Prostate gland (tissue), 2 donors: ENCODE measurements at regions not wholly inside any gene's neighbourhood (a gene's known extent, or its start where the extent isn't known, plus 50 kb on each side); places are given as distances from the start of the nearest gene placed in this dataset.

ENCODE experiments used
- CTCF ChIP-seq, 4 experiments: fragments of 200-600 bp in 2 of 4; fragments of 450-650 bp in 2 of 4; sonication (generic) in 2 of 4; IDR thresholded peaks; 1 replicate in 3 of 4; 2 replicates in 1 of 4; pipeline ENCODE4 v1.5.1; 2016 to 2019; ENCODE audit warnings: antibody characterized with exemption in 4 of 4, mild to moderate bottlenecking in 2 of 4, moderate library complexity in 2 of 4
- POLR2A ChIP-seq: fragments of 450-650 bp; IDR thresholded peaks from one replicate; pipeline ENCODE4 v1.6.1; 2016; ENCODE audit warnings: antibody characterized with exemption, mild to moderate bottlenecking
- POLR2AphosphoS5 ChIP-seq: sonication (generic); formaldehyde crosslinking; IDR thresholded peaks from one replicate; pipeline ENCODE4 v1.6.1; 2017; ENCODE audit warnings: antibody characterized with exemption

- TF ChIP-seq CTCF (IDR thresholded peaks at IDR 0.05) (no peak), POLR2A (no peak), POLR2AphosphoS5 (no peak)
Measured at GRCh38 chr20:40451552-40451951, 237.5 kb downstream of the MAFB start.
